CD4-positive, alpha-beta memory T cell (primary cell): ENCODE measurements at regions not wholly inside any gene's neighbourhood (a gene's known extent, or its start where the extent isn't known, plus 50 kb on each side); places are given as distances from the start of the nearest gene placed in this dataset.

Source experiments
- CTCF ChIA-PET: fragments of 350-600 bp; sonication (Branson Sonifier 250); formaldehyde crosslinking; loops from one replicate; lab custom pipeline; 2021; ENCODE audit warnings: inconsistent platforms; ENCODE audit not compliant: partially characterized antibody; lab: Charles Lee
- POLR2A ChIA-PET: fragments of 350-600 bp; sonication (Branson Sonifier 250); formaldehyde crosslinking; loops from one replicate; lab custom pipeline; 2021; ENCODE audit not compliant: partially characterized antibody; lab: Charles Lee
- DNase-seq, 5 donors: peaks; one replicate each; pipeline versions ENCODE4 v3.0.0 to v3.0.0-alpha.2; 2020 to 2022; ENCODE audit warnings: mixed read lengths in 1 of 5
- H3K27ac ChIP-seq: one replicate; pipeline ENCODE4 v1.7.0; 2013; ENCODE audit warnings: low read depth, low read length
- H3K27me3 ChIP-seq: 2 replicates; pipeline ENCODE4 v1.7.0; 2013; ENCODE audit warnings: mild to moderate bottlenecking, low read length, moderate library complexity; ENCODE audit not compliant: insufficient read depth
- H3K36me3 ChIP-seq: 2 replicates; pipeline ENCODE4 v1.7.0; 2013; ENCODE audit warnings: mild to moderate bottlenecking, low read length, moderate library complexity; ENCODE audit not compliant: insufficient read depth
- H3K4me1 ChIP-seq: 2 replicates; pipeline ENCODE4 v1.7.0; 2013; ENCODE audit warnings: mild to moderate bottlenecking, low read length, moderate library complexity; ENCODE audit not compliant: insufficient read depth
- H3K4me3 ChIP-seq, 2 donors: one replicate each; pipeline ENCODE4 v1.7.0; 2013; ENCODE audit warnings: low read length in 2 of 2, mild to moderate bottlenecking in 1 of 2
- H3K9me3 ChIP-seq, 2 donors: one replicate each; pipeline ENCODE4 v1.7.0; 2013; ENCODE audit warnings: low read length in 2 of 2, control low read depth in 1 of 2; ENCODE audit not compliant: control insufficient read depth in 1 of 2
- H3K27ac Mint-ChIP-seq, 7 donors: one replicate each; pipeline ENCODE4 v1.8.0; 2020 to 2021; ENCODE audit warnings: mixed read lengths in 7 of 7, mild to moderate bottlenecking in 6 of 7, inconsistent platforms in 3 of 7, moderate library complexity in 3 of 7
- H3K27me3 Mint-ChIP-seq, 2 donors: one replicate each; pipeline ENCODE4 v1.8.0; 2020 to 2021; ENCODE audit warnings: mixed read lengths in 2 of 2
- H3K36me3 Mint-ChIP-seq, 2 donors: one replicate each; pipeline ENCODE4 v1.8.0; 2020 to 2021; ENCODE audit warnings: mixed read lengths in 2 of 2, inconsistent platforms in 1 of 2, mild to moderate bottlenecking in 1 of 2
- H3K4me1 Mint-ChIP-seq, 4 donors: one replicate each; pipeline ENCODE4 v1.8.0; 2020 to 2021; ENCODE audit warnings: mixed read lengths in 4 of 4, mild to moderate bottlenecking in 1 of 4
- H3K4me3 Mint-ChIP-seq, 8 donors: one replicate each; pipeline ENCODE4 v1.8.0; 2020 to 2021; ENCODE audit warnings: mixed read lengths in 8 of 8, mild to moderate bottlenecking in 7 of 8, moderate library complexity in 6 of 8, inconsistent platforms in 3 of 8
- H3K9me3 Mint-ChIP-seq, 8 donors: one replicate each; pipeline ENCODE4 v1.8.0; 2020 to 2021; ENCODE audit warnings: mixed read lengths in 8 of 8, mild to moderate bottlenecking in 5 of 8, inconsistent platforms in 3 of 8, moderate library complexity in 1 of 8
- intact Hi-C: fragments of 100-400 bp; cut with micrococcal nuclease; formaldehyde crosslinking; loops from one replicate; pipeline ENCODE4 v1.15.1; 2023

- Histone ChIP-seq H3K9me3 (no peaks in the 10 kb centered on the region), H3K4me1 (no peaks in the 10 kb centered on the region), H3K4me3 (no peak overlapping the region), H3K36me3 (no peaks in the 10 kb centered on the region), H3K27ac (no peak overlapping the region), H3K27me3 (no peaks in the 10 kb centered on the region)
- CTCF ChIA-PET, result interaction anchor here (1.0 kb wide), 1 partner anchor 8 kb away, joined by 3 read pairs; no protein-coding TSS in a partner anchor
- Mint-ChIP-seq H3K4me3 (no peak overlapping the region), H3K27me3 (peaks cover 3% of the 10 kb centered on the region in 2 donors), H3K9me3 (no peaks in the 10 kb centered on the region), H3K4me1 (no peaks in the 10 kb centered on the region), H3K36me3 (no peaks in the 10 kb centered on the region), H3K27ac (no peak overlapping the region)
- POLR2A ChIA-PET, result no interaction called here
- intact Hi-C loops, result no loop called here
- no peak for DNase-seq
Observed at GRCh38 chr3:87175732-87176131, 51.4 kb upstream of the CHMP2B start.

GRCh38 chr3:87173776-87174175, 53.3 kb upstream of the CHMP2B start:
- Mint-ChIP-seq H3K36me3 (no peaks in the 10 kb centered on the region), H3K9me3 (no peaks in the 10 kb centered on the region), H3K27me3 (peaks cover under 1 to 3% of the 10 kb centered on the region in 2 donors), H3K4me1 (no peaks in the 10 kb centered on the region), H3K4me3 (no peak overlapping the region), H3K27ac (no peak overlapping the region)
- DNase-seq, result no peak
- ChIA-PET CTCF (no interaction called here), POLR2A (no interaction called here)
- no peak overlapping the region for H3K27ac ChIP-seq
- H3K9me3 ChIP-seq, result no peaks in the 10 kb centered on the region
- H3K36me3 ChIP-seq, result no peaks in the 10 kb centered on the region
- H3K4me1 ChIP-seq, result no peaks in the 10 kb centered on the region
- intact Hi-C loops, result no loop called here
- H3K4me3 ChIP-seq, result no peak overlapping the region
- no peaks in the 10 kb centered on the region for H3K27me3 ChIP-seq

GRCh38 chr3:87173071-87173470, 54.0 kb upstream of the CHMP2B start:
- H3K4me3 Mint-ChIP-seq, result no peak overlapping the region
- Histone ChIP-seq H3K4me3 (no peak overlapping the region), H3K27ac (no peak overlapping the region), H3K9me3 (no peaks in the 10 kb centered on the region), H3K4me1 (no peaks in the 10 kb centered on the region), H3K36me3 (no peaks in the 10 kb centered on the region), H3K27me3 (no peaks in the 10 kb centered on the region)
- peaks cover 3 to 7% of the 10 kb centered on the region in 2 donors for H3K27me3 Mint-ChIP-seq
- ChIA-PET POLR2A (no interaction called here), CTCF (no interaction called here)
- H3K4me1 Mint-ChIP-seq, result peaks cover 0 to 2% (median 0%) of the 10 kb centered on the region in 4 donors
- H3K36me3 Mint-ChIP-seq, result no peaks in the 10 kb centered on the region
- H3K27ac Mint-ChIP-seq, result no peak overlapping the region
- no peaks in the 10 kb centered on the region for H3K9me3 Mint-ChIP-seq
- no peak for DNase-seq
- intact Hi-C loops, result no loop called here

- Histone ChIP-seq H3K27me3 (no peaks in the 10 kb centered on the region), H3K4me3 (no peak overlapping the region), H3K27ac (no peak overlapping the region), H3K4me1 (no peaks in the 10 kb centered on the region), H3K36me3 (no peaks in the 10 kb centered on the region), H3K9me3 (no peaks in the 10 kb centered on the region)
- ChIA-PET POLR2A (no interaction called here), CTCF (interaction anchor here (0.7 to 2.2 kb wide), 10 partner anchors 8 to 71 kb away, joined by 3 to 9 read pairs (median 3); no protein-coding TSS in a partner anchor)
- intact Hi-C loops, result no loop called here
- Mint-ChIP-seq H3K36me3 (no peaks in the 10 kb centered on the region), H3K4me1 (peaks cover 0 to 4% (median 3%) of the 10 kb centered on the region in 4 donors), H3K9me3 (no peaks in the 10 kb centered on the region), H3K4me3 (peak overlapping the region in 7 of 8 donors; percentile 29 to 71 (median 46)), H3K27ac (no peak overlapping the region), H3K27me3 (peaks cover 8 to 9% of the 10 kb centered on the region in 2 donors)
- peak in 4 of 5 donors; percentile 10 to 43 (median 20) for DNase-seq
Observed at GRCh38 chr3:87167628-87168456, 59.3 kb upstream of the CHMP2B start.

GRCh38 chr3:87164245-87164644, 62.9 kb upstream of the CHMP2B start:
- DNase-seq, result no peak
- intact Hi-C loops, result no loop called here
- H3K4me3 Mint-ChIP-seq, result no peak overlapping the region
- ChIA-PET POLR2A (no interaction called here), CTCF (interaction anchor here (0.7 kb wide), 1 partner anchor 187 kb away, joined by 3 read pairs; no protein-coding TSS in a partner anchor)
- H3K4me3 ChIP-seq, result no peak overlapping the region
- H3K36me3 ChIP-seq, result no peaks in the 10 kb centered on the region
- no peaks in the 10 kb centered on the region for H3K4me1 ChIP-seq
- no peaks in the 10 kb centered on the region for H3K36me3 Mint-ChIP-seq
- H3K9me3 Mint-ChIP-seq, result no peaks in the 10 kb centered on the region
- H3K27ac Mint-ChIP-seq, result no peak overlapping the region
- peaks cover 0 to 4% (median 3%) of the 10 kb centered on the region in 4 donors for H3K4me1 Mint-ChIP-seq
- H3K27me3 ChIP-seq, result no peaks in the 10 kb centered on the region
- no peaks in the 10 kb centered on the region for H3K9me3 ChIP-seq
- no peak overlapping the region for H3K27ac ChIP-seq
- peaks cover 6 to 9% of the 10 kb centered on the region in 2 donors for H3K27me3 Mint-ChIP-seq

- Mint-ChIP-seq H3K9me3 (no peaks in the 10 kb centered on the region), H3K27ac (no peak overlapping the region), H3K36me3 (no peaks in the 10 kb centered on the region), H3K4me1 (no peaks in the 10 kb centered on the region), H3K27me3 (peaks cover 1 to 4% of the 10 kb centered on the region in 2 donors), H3K4me3 (no peak overlapping the region)
- no peak overlapping the region for H3K27ac ChIP-seq
- intact Hi-C loops, result no loop called here
- no peaks in the 10 kb centered on the region for H3K4me1 ChIP-seq
- no peaks in the 10 kb centered on the region for H3K9me3 ChIP-seq
- POLR2A ChIA-PET, result no interaction called here
- DNase-seq, result no peak
- no peaks in the 10 kb centered on the region for H3K27me3 ChIP-seq
- no peak overlapping the region for H3K4me3 ChIP-seq
- CTCF ChIA-PET, result no interaction called here
- H3K36me3 ChIP-seq, result no peaks in the 10 kb centered on the region
Observed at GRCh38 chr3:87161851-87162250, 65.3 kb upstream of the CHMP2B start.

- no peaks in the 10 kb centered on the region for H3K9me3 Mint-ChIP-seq
- H3K4me3 Mint-ChIP-seq, result no peak overlapping the region
- H3K27ac ChIP-seq, result no peak overlapping the region
- no peak overlapping the region for H3K27ac Mint-ChIP-seq
- no peaks in the 10 kb centered on the region for H3K4me1 ChIP-seq
- H3K4me3 ChIP-seq, result no peak overlapping the region
- no peak for DNase-seq
- intact Hi-C loops, result no loop called here
- H3K36me3 Mint-ChIP-seq, result no peaks in the 10 kb centered on the region
- no peaks in the 10 kb centered on the region for H3K4me1 Mint-ChIP-seq
- no peaks in the 10 kb centered on the region for H3K9me3 ChIP-seq
- no peaks in the 10 kb centered on the region for H3K36me3 ChIP-seq
- CTCF ChIA-PET, result no interaction called here
- peaks cover 1 to 4% of the 10 kb centered on the region in 2 donors for H3K27me3 Mint-ChIP-seq
- POLR2A ChIA-PET, result no interaction called here
- H3K27me3 ChIP-seq, result no peaks in the 10 kb centered on the region
Observed at GRCh38 chr3:87161417-87161816, 65.7 kb upstream of the CHMP2B start.
